Cardiac fibroblast (primary cell): ENCODE measurements at regions not wholly inside any gene's neighbourhood (a gene's known extent, or its start where the extent isn't known, plus 50 kb on each side); places are given as distances from the start of the nearest gene placed in this dataset.

Experiments used
- DNase-seq, 2 donors: peaks; one replicate each; pipeline versions ENCODE4 v3.0.0 to v3.0.0-alpha.2; 2010; ENCODE audit warnings: low read depth in 2 of 2
- H3K4me3 ChIP-seq, 2 donors: replicated peaks in 1 of 2; 1 replicate in 1 of 2; 2 replicates in 1 of 2; pipeline ENCODE4 v1.5.1; 2011; ENCODE audit warnings: low read depth in 2 of 2, low read length in 2 of 2, mild to moderate bottlenecking in 2 of 2, moderate library complexity in 1 of 2
- CTCF ChIP-seq: IDR thresholded peaks from one replicate; pipeline ENCODE4 v1.5.1; 2011; ENCODE audit warnings: low read depth, mild to moderate bottlenecking, low read length, inconsistent platforms

- no peak for TF ChIP-seq CTCF
- no peak overlapping the region for H3K4me3 ChIP-seq
- DNase-seq = peak in 1 of 2 donors; percentile 57
These were observed 184.8 kb downstream of the SHQ1 start for GRCh38 chr3:72663429-72663828.

- DNase-seq = peak; percentile 62 to 87
- TF ChIP-seq CTCF = no peak
- H3K4me3 ChIP-seq = no peak overlapping the region
These were observed 187.2 kb downstream of the SHQ1 start for GRCh38 chr3:72661115-72661457.

DNA sequence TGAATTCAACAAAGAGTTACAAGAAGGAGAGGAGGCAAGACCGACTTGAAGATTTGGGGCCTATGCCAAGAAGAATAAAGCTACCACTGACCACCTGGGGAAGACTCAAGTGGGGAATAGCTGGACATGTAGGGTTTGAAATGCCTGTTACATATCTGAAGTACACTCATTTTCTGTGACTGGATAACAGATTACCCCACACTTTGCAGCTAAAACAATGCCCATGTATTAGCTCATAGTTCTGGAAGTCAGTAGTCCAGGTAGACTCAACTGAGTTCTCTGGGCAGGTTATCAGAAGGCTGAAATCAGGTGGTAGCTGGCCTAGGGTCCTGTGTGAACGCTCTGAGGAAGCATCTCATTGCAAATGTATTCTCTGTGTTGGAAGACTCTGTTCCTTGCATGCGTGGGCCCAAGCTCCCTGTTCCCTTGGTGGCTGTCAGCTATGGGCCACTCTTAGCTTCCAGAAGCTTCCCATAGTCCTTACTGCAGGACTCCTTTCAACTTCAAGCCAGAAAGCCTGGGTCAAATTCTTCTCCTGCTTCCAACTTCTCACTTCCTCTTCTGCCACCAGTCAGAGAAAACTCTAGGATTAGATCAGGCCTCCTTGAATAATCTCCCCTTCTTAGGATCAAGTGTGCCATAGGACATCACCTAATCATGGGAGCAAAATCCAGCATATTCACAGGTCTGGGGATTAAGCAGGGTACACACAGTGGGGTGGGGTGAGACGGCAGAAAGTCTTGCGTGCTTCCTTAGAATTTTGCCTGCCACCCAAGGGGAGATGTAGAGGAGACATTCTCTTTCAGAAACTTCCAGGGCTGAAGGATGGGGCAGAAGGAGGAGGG, 187.8 kb downstream of the SHQ1 start:
- no peak for DNase-seq
- no peak overlapping the region for H3K4me3 ChIP-seq
- TF ChIP-seq CTCF = no peak

GRCh38 chr3:72659596-72659995, 188.6 kb downstream of the SHQ1 start:
- TF ChIP-seq CTCF = no peak
- H3K4me3 ChIP-seq = no peak overlapping the region
- DNase-seq = no peak

GRCh38 chr3:72659188-72659587, 189.1 kb downstream of the SHQ1 start:
- H3K4me3 ChIP-seq = no peak overlapping the region
- no peak for DNase-seq
- TF ChIP-seq CTCF = no peak

- TF ChIP-seq CTCF = no peak
- DNase-seq = no peak
- no peak overlapping the region for H3K4me3 ChIP-seq
These were observed 189.7 kb downstream of the SHQ1 start for GRCh38 chr3:72658466-72659100.
